Esophagus muscularis mucosa (tissue), 4 donors: ENCODE measurements at regions not wholly inside any gene's neighbourhood (a gene's known extent, or its start where the extent isn't known, plus 50 kb on each side); places are given as distances from the start of the nearest gene placed in this dataset.
A peak's percentile ranks its signal among the peaks of the same experiment; 100 is the strongest.

ENCODE experiments used
- DNase-seq: peaks from one replicate; pipeline ENCODE4 v3.0.0-alpha.2; 2017; ENCODE audit errors: extremely low spot score
- H3K27ac ChIP-seq, 4 donors: fragments of 200-600 bp; sonication (generic); replicated peaks in 1 of 4; 1 replicate in 3 of 4; 2 replicates in 1 of 4; pipeline ENCODE4 v1.5.1; 2016 to 2019; ENCODE audit warnings: mild to moderate bottlenecking in 1 of 4
- H3K27me3 ChIP-seq, 4 donors: fragments of 200-600 bp; sonication (generic); one replicate each; pipeline versions ENCODE4 v1.5.1 to v1.6.0; 2016 to 2019
- H3K36me3 ChIP-seq, 4 donors: fragments of 200-600 bp; sonication (generic); one replicate each; pipeline ENCODE4 v1.5.1; 2016 to 2019
- H3K4me1 ChIP-seq, 4 donors: fragments of 200-600 bp; sonication (generic); one replicate each; pipeline ENCODE4 v1.5.1; 2016 to 2019
- H3K4me3 ChIP-seq, 4 donors: fragments of 200-600 bp; sonication (generic); 1 replicate in 2 of 4; 2 replicates in 2 of 4; pipeline ENCODE4 v1.5.1; 2016 to 2019; ENCODE audit warnings: mild to moderate bottlenecking in 4 of 4, moderate library complexity in 1 of 4
- H3K9me3 ChIP-seq, 4 donors: fragments of 200-600 bp; sonication (generic); 1 replicate in 3 of 4; 2 replicates in 1 of 4; pipeline ENCODE4 v1.5.1; 2016 to 2019
- CTCF ChIP-seq, 3 experiments: fragments of 200-600 bp in 2 of 3; fragments of 450-650 bp in 1 of 3; sonication (generic) in 2 of 3; IDR thresholded peaks; one replicate each; pipeline ENCODE4 v1.5.1; 2017 to 2019; ENCODE audit warnings: antibody characterized with exemption in 3 of 3, mild to moderate bottlenecking in 2 of 3, moderate library complexity in 1 of 3
- EP300 ChIP-seq: sonication (generic); formaldehyde crosslinking; IDR thresholded peaks from one replicate; pipeline ENCODE4 v1.6.1; 2017; ENCODE audit warnings: antibody characterized with exemption
- POLR2A ChIP-seq: fragments of 450-650 bp; IDR thresholded peaks from one replicate; pipeline ENCODE4 v1.6.1; 2017; ENCODE audit warnings: antibody characterized with exemption, moderate library complexity, mild to moderate bottlenecking, low read depth
- POLR2AphosphoS5 ChIP-seq, 2 donors: sonication (generic); formaldehyde crosslinking; IDR thresholded peaks; one replicate each; pipeline ENCODE4 v1.6.1; 2017; ENCODE audit warnings: antibody characterized with exemption in 2 of 2
- WGBS: methylation state at CpG from one replicate; pipeline ENCODE4 v1.1.5; 2018; 5-methylcytosine and 5-hydroxymethylcytosine counted together
- intact Hi-C: fragments of 100-400 bp; cut with DNase I; formaldehyde crosslinking; loops from one replicate; pipeline ENCODE4 v1.15.1; 2023

- intact Hi-C loops: no loop called here
- Histone ChIP-seq H3K36me3 (no peaks in the 10 kb centered on the region), H3K27me3 (no peaks in the 10 kb centered on the region), H3K27ac (peak overlapping the region; percentile 60 to 69 (median 66)), H3K4me1 (peaks cover 9 to 34% (median 25%) of the 10 kb centered on the region in 4 donors), H3K9me3 (no peaks in the 10 kb centered on the region), H3K4me3 (peak overlapping the region; percentile 56 to 68 (median 60))
- WGBS: 2% methylated on average over 13 of the region's 13 CpGs
- DNase-seq: no peak
- no peak for TF ChIP-seq CTCF (IDR thresholded peaks at IDR 0.05)
- no peak for TF ChIP-seq EP300
- no peak for TF ChIP-seq POLR2A
- no peak for TF ChIP-seq POLR2AphosphoS5 (IDR thresholded peaks at IDR 0.05)
These were observed 1312.0 kb upstream of the WWC1 start for GRCh38 chr5:166979307-166979895.

GRCh38 chr5:166980666-166981065 is 1310.8 kb upstream of the WWC1 start:
- no peak for DNase-seq
- Histone ChIP-seq H3K4me1 (peaks cover 9 to 34% (median 25%) of the 10 kb centered on the region in 4 donors), H3K4me3 (peak overlapping the region in 3 of 4 donors; percentile 3 to 34 (median 13)), H3K27ac (peak overlapping the region; percentile 30 to 56 (median 48)), H3K27me3 (no peaks in the 10 kb centered on the region), H3K36me3 (no peaks in the 10 kb centered on the region), H3K9me3 (no peaks in the 10 kb centered on the region)
- TF ChIP-seq EP300: no peak
- TF ChIP-seq POLR2A: no peak
- no peak for TF ChIP-seq CTCF (IDR thresholded peaks at IDR 0.05)
- no peak for TF ChIP-seq POLR2AphosphoS5 (IDR thresholded peaks at IDR 0.05)
- WGBS: 38% methylated on average over 1 of the region's 1 CpG
- intact Hi-C loops: no loop called here

GRCh38 chr5:166982226-166982625 is 1309.2 kb upstream of the WWC1 start:
- DNase-seq: no peak
- intact Hi-C loops: no loop called here
- H3K9me3 ChIP-seq: no peaks in the 10 kb centered on the region
- H3K36me3 ChIP-seq: no peaks in the 10 kb centered on the region
- H3K4me3 ChIP-seq: peak overlapping the region; percentile 5 to 41 (median 30)
- H3K27me3 ChIP-seq: no peaks in the 10 kb centered on the region
- TF ChIP-seq POLR2A (no peak), EP300 (no peak), CTCF (IDR thresholded peaks at IDR 0.05) (no peak), POLR2AphosphoS5 (IDR thresholded peaks at IDR 0.05) (no peak)
- peaks cover 9 to 34% (median 25%) of the 10 kb centered on the region in 4 donors for H3K4me1 ChIP-seq
- H3K27ac ChIP-seq: peak overlapping the region; percentile 30 to 56 (median 44)

GRCh38 chr5:166991601-166992000 is 1299.8 kb upstream of the WWC1 start:
- 86% methylated on average over 1 of the region's 1 CpG for WGBS
- Histone ChIP-seq H3K36me3 (no peaks in the 10 kb centered on the region), H3K27ac (no peak overlapping the region), H3K4me1 (peaks cover 0 to 35% (median 25%) of the 10 kb centered on the region in 4 donors), H3K9me3 (no peaks in the 10 kb centered on the region), H3K27me3 (no peaks in the 10 kb centered on the region), H3K4me3 (no peak overlapping the region)
- no peak for TF ChIP-seq POLR2AphosphoS5 (IDR thresholded peaks at IDR 0.05)
- no peak for TF ChIP-seq CTCF (IDR thresholded peaks at IDR 0.05)
- no peak for TF ChIP-seq POLR2A
- no peak for TF ChIP-seq EP300
- no peak for DNase-seq
- intact Hi-C loops: no loop called here

- H3K4me3 ChIP-seq: no peak overlapping the region
- H3K4me1 ChIP-seq: peaks cover 0 to 35% (median 25%) of the 10 kb centered on the region in 4 donors
- no peak for TF ChIP-seq POLR2AphosphoS5 (IDR thresholded peaks at IDR 0.05)
- TF ChIP-seq EP300: no peak
- TF ChIP-seq CTCF (IDR thresholded peaks at IDR 0.05): no peak
- TF ChIP-seq POLR2A: no peak
- H3K27ac ChIP-seq: peak overlapping the region in 2 of 4 donors; percentile 14 to 22
- DNase-seq: no peak
- intact Hi-C loops: no loop called here
- 52% methylated on average over 2 of the region's 2 CpGs for WGBS
- no peaks in the 10 kb centered on the region for H3K9me3 ChIP-seq
- H3K27me3 ChIP-seq: no peaks in the 10 kb centered on the region
- no peaks in the 10 kb centered on the region for H3K36me3 ChIP-seq
These were observed 1299.3 kb upstream of the WWC1 start for GRCh38 chr5:166992108-166992507.
